CD4-positive, alpha-beta T cell treated with Interleukin-4 for 4 hours (primary cell): ENCODE measurements at regions not wholly inside any gene's neighbourhood (a gene's known extent, or its start where the extent isn't known, plus 50 kb on each side); places are given as distances from the start of the nearest gene placed in this dataset.
"Not testable (repeated sequence)": the region's sequence is repeated elsewhere in the genome, so short reads cannot be mapped to it uniquely, and the experiment has no call there.

Experiments used
- DNase-seq: peaks from one replicate; pipeline ENCODE4 v3.0.0-alpha.2; 2020

DNA sequence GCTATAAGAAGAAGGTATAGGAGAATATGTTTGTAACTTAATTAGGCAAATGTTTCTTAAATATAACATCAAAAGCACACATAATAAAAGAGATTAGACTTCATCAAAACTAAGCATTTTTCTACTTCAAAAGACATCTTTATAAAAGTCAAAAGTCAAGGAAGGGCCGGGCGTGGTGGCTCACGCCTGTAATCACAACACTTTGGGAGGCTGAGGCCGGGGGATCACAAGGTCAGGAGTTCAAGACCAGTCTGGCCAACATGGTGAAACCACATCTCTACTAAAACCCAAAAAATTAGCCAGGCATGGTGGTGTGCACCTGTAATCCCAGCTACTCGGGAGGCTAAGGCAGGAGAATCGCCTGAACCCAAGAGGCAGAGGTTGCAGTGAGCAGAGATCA lies 951.0 kb upstream of the C9orf72 start:
- not testable (repeated sequence) for DNase-seq

DNA sequence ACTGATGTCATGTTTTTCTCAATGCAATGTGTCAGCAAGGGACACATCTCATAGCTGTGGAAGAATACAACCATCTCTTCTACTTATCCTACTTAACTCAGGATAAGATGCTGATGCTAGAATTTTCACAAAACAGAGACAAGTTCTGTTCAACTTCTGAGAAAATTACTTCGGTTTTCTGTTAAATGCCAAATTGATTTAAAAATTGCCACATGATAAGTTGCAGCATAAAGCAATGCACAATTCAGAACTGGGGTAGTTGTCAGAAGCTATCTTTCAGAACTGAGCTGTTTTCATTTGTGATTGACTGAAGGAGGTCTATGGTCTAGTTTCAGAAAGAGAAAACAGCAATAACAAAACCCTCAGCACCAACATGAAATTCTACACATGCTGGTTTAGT lies 954.8 kb upstream of the C9orf72 start:
- no peak for DNase-seq

DNA sequence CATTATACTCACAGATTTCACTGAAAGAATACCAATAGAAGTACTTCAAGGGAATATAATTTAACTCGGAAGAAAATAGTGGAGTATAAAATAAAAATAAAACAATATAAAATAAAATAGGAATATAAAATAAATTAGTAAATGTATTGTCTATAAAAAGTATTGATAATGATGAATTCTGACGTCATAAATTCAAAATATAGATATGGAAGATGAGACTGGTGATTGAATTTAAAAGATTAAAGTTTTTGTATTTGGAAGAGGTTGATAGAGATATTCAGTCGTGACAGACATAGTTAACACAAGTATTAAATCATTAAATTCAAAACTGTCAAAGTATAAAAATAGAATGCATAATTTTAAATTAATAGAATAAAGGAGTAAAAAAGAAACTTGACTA lies 964.9 kb upstream of the C9orf72 start:
- DNase-seq: no peak

DNA sequence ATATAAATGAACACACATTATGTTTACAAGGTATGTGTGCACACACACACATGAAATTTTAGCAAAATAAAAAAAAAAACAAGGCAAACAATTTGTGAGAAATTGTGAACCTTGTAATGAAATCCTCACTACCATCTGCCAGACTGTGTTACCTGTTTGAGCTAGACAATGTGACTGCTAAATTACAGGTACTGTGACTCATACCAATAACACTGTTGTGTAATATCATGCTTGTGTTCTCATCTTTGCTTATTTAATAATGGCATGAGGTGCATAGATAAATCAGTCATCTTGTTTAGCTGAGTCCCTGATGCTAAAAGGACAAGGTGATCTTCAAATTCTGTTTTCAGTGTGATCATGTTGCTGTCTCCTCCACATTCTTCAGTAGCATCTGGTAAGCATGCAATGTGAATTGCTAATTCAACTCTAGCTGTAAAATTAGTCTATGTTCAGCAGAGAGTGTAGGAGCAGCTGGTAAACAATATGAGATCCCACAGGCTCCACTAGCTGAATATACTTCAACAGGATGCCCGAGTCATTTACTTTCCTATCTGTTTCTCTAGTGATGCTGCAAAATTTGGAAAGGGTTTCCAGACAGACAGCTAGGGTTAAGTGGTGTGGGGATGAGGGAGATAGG lies 966.3 kb upstream of the C9orf72 start:
- DNase-seq: no peak

DNA sequence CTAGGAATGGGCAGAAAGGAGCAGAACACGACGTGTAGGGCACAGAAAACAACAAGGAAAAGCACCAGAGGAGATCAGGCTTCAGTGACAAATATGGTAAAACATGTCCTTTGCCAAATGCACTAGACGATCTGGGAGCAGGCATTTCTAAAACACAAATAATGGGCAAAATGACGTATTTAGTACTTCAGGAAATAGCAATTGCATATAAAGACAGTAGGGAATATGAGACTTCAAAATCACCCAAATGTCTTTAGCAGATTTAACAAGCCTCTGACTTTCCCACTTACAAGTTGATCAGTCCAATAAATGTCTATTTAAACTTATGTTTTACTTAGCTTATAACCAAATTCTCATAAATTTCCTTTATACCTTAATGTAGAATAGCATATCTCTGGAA lies 969.6 kb upstream of the C9orf72 start:
- no peak for DNase-seq

DNA sequence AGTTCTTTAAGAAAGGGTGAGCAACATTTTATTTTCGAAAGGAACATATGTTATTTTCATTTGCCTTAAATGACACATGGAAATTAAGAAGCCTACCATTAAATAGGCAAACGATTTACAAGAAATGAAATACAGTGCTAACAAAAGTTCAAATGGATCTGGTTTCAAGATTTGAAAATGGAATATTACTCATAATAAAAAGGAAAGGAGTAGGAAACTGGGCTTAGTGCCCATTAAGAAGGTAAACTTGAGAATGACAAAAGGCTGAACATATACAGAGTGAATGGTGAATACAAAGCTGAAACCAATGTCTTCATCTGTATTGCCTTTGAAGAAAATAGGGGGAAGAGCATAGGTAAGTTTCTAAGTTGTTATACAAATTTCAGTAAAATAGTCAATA lies 974.2 kb upstream of the C9orf72 start:
- DNase-seq: no peak

DNA sequence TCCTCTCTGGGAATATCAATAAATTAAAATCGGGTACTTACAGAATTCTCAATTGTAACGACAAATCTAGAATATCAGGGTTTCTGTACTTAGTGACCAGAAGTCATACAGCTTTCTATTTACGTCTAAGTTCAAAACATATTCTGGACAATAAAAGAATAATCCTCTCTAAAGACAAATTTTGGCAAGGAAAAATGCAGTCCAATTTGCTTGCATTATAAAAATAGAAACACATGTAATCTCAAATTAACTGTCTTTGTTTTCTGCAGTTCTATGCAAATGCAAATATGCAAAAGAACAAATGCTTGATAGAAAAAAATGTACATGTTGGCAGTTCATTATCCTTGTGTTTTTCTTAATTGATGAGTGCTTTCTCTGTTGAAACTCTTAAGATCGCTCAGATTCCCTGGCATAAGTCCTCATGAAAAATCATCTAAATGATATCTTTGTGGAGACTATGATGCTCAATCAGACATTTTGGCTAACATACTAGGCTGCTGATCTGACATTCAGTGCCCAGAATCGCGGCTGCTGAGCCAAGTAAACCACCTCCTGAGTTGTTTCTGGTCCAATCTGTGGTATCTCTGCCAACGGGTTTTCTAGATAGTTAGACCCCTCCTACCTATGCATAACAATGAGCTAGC lies 990.1 kb upstream of the C9orf72 start:
- DNase-seq: no peak

DNA sequence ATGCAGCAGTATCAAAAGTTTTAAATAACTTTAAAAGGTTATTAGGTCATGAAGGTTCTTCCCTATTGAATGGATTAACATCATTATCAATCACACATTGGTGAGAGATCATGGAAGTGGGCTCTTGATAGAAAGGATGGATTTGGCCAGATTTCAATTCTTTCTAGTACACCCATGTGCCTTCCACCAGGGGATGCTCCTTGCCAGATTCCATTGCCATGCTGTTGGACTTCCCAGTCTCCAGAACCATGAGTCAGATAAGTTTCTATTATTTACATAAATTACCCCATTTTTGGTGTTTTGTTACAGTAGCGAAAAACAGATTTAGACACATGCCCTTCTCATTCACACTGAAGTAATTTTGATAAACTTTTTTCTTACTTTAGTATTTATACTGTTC lies 1010.6 kb upstream of the C9orf72 start:
- no peak for DNase-seq

DNA sequence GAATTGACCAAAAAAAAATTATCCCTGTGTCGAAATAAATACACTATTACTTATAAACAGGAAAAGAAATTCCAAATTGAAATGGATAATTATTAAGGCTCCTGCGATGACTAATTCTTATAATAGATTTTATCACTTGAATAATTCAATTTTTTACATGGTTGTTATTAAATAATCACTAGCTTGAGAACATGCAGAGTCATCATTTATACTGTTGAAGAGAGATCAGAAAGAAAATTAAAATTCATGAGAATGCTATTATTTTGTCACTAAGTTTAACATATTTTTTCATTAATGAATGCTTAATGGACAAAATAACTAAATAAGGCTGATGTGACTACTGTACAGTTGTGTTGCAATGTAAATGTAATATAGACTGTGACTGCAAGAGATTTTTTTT lies 1011.3 kb upstream of the C9orf72 start:
- no peak for DNase-seq

DNA sequence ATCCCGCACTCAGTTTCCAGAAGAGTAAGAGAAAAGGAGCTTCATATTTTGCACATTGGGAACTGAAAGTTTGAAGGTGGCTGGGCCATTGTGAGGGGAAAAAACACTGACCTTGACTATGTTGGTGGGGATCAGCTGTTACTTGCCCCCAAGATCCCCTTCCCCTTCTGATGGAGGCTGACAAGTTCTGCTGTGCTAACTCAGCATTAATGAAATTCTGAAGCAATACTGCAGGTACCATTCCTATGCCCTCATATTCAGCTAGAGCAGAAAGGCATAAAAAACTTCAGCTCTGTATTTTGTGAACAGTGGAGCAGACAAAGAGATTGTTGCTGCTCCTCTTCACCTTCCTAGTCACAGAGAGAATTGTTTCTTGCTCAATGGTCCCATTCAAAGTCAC lies 1013.8 kb upstream of the C9orf72 start:
- DNase-seq: no peak

DNA sequence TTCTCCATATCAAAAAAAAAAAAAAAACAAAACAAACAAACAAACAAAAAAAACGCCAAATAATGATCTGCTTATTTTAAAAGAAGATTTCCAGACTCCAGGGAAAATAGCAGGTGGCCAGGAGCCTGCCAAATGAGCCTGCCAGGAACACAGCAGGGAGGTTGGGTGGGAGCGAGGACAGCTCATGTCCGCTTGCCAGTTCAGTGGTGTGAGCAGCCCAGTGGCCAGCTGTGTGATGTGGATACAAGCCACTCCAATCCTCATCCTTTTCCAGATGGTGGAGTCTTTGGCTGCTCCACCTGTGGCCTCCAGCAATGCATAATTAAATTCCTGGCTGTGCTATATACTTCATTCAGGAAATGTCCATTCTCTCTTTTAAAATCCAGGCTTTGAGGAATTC lies 1025.1 kb upstream of the C9orf72 start:
- no peak for DNase-seq

DNA sequence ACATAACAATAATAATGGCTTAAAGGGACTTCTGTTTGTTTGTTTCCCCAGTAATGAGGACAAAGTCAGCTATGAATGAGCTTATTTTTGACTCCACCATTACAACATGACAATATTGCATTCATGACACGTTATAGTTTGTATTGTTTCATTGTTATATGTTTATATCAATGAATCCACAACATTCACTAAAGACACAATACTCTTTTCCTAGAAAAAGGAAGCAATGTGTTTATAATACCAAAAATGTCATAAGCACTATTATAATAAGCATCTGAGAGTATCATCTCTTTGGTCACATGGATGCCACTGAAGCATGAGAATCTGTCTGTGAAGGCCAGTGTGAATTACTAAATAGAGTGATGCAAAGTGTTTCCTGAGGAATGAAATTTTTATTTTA lies 1026.9 kb upstream of the C9orf72 start:
- no peak for DNase-seq

DNA sequence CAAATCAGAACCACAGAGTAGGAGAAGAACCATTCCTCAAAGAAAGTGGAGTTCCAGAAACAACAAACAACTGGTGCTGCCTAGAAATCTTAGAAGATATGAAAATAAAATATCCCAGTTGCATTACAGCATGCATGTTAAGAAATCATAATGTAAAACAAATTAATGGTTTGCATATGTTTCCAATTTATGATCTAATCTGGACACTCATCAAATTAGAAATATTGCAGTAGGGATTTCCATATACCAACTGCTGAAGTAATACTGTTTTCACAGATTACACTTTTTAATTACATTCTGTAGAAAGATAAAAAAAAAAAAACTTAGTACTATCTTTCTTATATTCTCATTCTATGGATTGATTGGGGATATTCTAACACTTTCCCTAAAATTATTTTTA lies 1034.6 kb upstream of the C9orf72 start:
- DNase-seq: no peak

DNA sequence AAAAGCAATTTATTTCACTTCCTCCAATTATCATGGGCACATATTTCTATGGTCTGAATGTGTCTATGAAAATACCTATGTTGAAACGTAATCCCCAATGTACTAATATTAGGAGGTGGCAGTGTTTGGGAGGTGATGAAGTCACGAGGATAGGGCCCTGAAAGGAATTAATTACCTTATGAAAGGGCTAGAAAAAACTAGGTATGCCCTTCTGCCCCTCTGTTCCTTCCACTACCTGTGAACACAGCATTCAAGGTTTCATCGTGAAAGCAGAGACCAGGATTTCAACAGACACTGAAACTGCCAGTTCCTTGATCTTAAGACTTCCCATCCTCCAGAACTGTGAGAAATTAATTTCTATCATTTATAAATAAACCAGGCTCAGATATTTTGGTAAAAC lies 1037.1 kb upstream of the C9orf72 start:
- DNase-seq: no peak

DNA sequence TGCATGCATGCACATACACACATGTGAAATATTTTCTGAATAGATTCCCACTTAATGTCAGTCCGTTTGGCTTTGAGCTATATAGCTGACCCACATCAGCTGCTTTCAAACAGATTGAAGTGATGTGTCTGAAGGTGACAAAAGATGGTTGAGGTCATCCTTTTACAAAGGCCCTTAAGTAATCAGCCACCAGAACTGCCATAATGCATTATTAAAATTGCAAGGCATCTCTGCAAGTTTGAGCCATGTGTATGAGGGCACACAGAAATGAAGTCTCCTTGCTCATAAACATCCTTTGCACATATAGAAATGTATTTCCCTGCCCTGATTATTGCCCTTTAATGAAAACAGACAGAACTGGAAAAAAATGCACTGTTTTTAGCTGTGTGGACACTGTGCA lies 1043.0 kb upstream of the C9orf72 start:
- DNase-seq: no peak

DNA sequence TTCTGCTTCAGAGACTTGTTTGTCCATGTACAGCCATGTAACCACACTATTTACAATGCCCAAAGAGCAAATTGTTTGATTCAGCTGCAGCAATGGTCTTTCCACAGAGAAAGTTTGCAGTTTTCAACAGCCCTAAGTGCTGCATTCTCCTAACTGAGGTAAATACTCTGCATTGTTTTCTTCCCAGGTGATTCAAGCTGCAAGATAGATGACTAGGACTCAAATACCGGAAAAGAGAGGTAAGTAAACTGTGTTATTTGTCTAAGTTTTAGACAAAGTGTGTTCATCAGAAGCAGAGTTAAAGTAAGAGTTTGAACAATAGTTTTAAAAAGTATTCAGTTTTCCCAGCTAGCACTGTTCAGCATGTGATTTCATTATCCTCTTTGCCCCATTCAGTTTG lies 1046.7 kb upstream of the C9orf72 start:
- DNase-seq: no peak

DNA sequence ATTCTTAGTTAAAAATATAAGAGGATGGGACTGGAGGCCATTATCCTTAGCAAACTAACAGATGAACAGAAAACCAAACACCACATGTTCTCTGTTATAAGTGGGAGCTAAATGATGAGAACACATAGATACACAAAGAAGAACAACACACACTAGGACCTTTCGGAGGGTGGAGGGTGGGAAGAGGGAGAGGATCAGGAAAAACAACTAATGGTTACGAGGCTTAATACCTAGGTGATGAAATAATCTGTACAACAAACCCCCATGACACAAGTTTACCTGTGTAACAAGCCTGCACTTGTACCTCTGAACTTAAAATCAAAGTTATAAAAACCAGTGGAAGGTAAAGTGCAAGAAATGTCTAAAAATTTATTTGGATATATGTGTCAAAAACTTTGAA lies 1047.4 kb upstream of the C9orf72 start:
- no peak for DNase-seq

DNA sequence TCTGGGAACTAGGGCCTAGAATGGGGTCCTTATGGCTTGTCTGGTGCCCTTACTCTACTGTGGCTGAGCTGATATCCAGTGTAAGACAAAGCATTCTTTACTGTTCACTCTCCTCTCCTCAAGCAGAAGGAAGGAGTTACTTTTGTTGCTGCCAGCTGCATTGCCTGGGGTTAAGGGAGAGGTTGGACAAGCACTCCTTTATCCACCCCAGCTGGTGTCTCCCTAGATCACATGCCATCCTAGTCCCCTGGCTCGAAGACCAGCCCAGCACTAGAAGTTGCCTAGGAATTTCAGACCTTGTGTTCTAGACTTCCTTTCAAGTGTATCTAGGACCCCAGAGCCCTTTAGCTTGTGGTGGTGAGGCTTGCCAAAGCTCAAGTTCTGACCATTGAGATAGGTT lies 1051.5 kb upstream of the C9orf72 start:
- no peak for DNase-seq

DNA sequence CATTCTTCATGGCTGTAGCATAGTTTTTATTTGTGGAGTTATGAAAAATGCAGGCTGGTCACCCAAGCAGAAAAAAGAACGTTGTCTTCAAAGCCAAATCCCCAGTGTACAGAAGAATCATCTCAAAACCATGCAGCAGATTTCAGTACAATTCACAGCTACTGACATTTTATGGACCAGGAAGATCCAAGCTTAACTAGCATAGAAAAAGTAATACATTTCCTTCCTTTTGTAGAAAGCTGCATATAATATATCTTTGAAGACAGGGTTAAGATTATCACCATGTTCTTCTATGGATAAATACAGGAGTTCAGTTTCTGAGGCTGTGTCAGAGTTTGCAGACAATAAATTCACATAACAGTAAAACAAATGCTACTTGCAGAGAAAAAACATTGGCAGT lies 1054.8 kb upstream of the C9orf72 start:
- DNase-seq: no peak

DNA sequence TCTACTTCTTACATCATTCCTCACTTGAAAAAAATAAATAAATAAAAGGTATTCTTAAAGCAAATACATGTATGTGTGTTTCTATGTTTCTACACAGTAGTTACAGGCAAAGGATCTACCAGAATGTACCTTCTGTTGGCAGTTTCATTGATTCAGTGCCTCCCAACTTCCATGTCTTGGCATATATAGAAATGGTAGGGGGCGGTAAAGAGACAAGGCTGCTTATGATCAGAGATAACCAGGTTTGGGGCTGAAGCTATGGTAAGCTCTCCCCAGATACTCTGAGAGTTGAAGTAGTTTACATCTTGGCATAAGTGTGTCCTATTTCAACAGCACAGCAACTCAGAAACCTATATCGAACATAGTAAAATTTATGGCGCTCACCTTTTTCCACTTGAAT lies 1075.4 kb upstream of the C9orf72 start:
- no peak for DNase-seq

DNA sequence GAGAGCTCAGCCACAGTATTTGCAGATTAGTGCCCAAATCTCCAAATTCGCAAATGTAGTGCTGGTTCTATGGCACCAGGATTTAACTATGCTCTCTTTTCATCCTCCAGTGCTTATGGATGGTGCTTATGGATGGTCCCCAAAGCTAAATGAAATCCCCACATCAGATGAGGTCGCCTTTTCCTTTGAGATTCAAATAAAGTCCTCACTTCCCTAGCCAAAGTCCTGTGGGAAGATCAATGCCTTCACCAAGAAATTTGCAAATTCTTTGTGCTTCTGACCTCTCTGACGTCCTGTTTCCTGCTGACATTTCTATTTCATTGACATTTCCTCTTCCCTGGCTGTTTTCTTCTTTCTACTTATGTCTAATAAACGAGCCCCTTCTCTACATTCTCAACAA lies 1077.0 kb upstream of the C9orf72 start:
- no peak for DNase-seq

DNA sequence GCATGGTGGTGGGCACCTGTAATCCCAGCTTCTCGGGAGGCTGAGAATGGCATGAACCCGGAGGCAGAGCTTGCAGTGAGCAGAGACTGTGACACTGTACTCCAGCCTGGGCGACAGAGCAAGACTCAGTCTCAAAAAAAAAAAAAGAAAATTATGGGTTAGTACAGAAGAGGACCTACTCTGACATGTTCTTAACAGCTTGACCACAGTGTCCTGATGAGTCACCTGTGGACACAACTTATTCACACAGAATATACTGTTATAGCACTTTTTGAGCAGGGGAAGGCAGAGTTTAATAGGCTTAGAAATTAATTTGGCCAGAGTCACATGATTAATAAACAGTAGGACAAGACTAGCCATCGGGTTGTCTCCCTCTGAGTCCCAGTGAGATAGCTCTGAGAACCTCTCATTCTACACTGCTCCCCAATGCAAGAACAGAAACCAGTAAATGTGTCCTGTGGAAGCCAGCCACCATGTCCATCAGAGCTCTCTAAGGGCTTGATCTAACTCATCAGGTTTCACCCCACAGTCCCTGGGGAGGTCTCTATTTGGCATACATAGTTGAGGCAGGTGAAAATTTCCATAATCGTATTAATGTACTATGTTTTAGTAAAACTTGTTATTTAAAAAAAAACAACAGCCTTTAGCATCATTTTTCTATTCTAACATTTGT lies 1077.9 kb upstream of the C9orf72 start:
- DNase-seq: no peak

DNA sequence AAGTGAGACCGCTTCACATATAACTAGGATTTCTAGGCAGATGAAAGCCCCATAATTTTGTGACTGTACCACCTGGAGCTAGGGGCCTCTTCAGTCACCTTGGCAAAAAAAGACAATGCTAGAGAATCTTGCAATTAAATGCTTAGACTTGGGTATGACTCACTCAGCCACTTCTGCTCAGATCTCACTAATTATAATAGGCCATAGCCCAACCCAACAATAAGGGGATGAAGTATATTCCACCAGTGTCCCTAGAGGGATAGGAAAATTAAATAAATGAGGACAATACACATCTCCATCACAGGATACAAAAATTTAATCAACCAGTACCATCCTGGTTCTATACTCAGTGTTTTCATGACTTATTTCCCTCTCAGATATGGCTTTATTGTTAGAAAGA lies 1079.9 kb upstream of the C9orf72 start:
- DNase-seq: no peak

DNA sequence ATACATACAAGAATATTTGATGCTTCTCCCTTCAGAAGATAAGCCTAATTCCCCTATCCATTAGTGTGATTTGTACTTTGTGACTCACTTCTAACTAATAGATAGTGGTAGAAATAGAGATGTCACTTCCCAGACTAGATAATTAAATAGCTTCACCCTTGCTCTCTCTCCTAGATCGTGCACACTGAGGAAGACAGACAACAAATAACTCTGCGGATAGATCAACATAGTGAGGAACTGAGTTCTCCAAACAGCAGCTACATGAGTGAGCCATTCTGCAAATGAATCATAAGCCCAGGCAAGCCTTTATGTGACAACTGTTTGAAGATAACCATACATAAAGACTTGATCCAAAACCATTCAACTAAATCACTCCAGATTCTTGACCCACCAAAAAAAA lies 1083.4 kb upstream of the C9orf72 start:
- DNase-seq: no peak

DNA sequence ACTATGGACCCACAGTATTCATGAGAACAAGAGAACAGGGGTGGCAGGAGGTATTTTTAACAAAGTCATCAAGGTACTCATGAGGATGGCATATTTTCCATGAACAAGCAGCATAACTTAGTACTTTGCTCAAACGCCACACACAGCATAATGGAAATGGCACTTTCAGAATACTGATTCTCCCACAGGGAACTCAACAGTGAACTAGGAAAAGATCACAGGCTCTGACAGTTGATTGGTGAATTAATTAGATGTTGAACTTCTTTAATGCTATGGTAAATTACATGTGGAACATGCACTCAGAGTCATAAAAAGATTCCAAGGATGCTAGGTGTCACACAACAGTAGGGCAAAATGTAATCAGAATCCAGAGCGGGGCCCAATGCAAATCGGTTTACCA lies 1088.6 kb upstream of the C9orf72 start:
- DNase-seq: no peak
